GM03348 (cell line): ENCODE measurements at regions not wholly inside any gene's neighbourhood (a gene's known extent, or its start where the extent isn't known, plus 50 kb on each side); places are given as distances from the start of the nearest gene placed in this dataset.
A peak's percentile ranks its signal among the peaks of the same experiment; 100 is the strongest.
"Not testable (repeated sequence)": the region's sequence is repeated elsewhere in the genome, so short reads cannot be mapped to it uniquely, and the experiment has no call there.

Experiments used
- DNase-seq: peaks from one replicate; pipeline ENCODE4 v3.0.0; 2012; ENCODE audit warnings: low spot score

DNA sequence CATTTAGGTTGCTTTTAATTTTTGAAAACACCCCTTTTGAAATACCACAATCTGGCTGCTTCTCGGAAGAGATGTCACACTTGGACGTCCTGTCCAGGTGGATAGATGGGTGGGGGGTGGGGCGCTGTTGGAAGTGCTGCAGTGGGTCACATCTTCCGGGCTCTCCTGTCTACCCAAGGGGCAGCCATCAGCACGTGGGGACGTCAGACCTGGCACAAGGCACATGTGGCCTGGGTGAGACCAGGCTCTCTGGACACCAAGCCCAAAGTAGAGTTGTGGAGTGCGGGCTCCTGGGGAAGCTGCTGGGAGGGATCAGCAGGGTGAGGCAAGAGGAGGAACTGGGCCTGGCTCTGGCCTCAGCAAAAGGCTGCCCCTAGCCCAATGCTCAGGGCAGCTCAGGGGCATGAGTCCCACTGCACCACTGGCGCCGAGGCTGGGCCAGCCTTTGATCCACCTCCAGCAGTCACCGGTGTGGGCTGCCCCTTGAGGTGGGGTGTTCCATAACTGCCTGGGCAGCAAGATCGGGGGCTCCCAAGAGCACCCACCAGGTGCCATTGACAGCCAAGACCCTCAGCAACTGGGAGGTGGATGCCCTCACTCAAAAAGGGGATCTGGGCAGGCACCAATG is 68.6 kb upstream of the CCND1 start:
- DNase-seq = no peak

DNA sequence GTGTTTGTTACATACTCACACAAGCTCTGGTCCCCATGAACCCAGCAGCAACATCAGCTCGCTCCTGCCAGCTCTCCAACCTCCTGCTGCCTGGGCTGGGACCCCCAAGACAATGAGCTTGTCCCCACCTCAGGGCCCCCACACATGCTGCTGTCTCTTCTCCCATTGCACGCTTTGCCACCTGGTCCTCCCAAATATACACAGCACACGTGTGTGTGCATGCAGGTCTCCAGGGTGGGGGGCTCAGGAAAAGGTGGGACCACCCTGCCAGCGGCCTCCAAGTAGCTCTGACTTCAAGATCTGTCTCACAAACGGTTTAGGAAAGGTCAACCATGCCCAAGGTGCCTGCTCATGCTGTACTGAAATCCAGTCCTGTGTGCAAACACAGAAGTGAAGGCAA is 68.1 kb upstream of the CCND1 start:
- DNase-seq = no peak

DNA sequence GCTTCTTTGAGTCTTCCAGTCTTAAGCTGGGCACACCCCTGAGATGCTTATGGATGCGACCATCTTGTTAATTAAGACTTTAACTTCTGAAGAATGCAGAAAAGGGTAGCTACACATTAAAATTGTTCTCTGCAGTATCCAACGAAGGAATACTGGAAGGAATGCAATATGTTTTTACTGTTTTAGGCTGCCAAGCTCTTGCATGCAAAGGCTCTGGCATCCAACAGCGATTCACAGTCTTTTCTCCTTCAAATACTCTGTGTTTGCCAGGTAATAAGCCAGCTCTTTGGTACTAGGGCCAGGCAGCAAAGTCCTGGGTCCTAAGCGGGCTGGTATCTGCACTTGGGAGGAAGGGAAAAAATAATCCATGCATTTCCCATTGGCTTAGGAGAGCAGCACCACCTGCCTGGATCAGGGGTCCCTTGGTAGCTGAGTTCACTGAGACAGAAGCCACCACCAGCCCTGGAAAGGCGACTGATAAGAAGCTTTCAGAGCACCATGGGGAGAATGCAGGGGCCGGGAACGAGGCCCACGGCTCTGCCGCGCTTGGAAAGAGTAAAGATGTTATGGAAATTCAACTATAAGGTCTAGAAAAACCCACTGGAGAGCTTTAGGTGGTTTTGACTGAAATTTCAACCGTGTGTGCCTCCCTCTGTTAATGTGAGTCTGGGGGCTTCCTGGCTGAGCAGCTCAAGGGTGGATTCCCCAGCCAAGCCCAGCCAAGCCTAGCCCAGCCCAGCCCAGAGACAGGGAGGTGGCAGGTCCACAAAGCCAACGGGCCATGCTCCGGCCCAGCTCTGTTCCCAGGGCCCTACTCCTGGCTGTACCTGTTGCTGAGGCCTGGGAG is 67.0 kb upstream of the CCND1 start:
- DNase-seq = no peak

DNA sequence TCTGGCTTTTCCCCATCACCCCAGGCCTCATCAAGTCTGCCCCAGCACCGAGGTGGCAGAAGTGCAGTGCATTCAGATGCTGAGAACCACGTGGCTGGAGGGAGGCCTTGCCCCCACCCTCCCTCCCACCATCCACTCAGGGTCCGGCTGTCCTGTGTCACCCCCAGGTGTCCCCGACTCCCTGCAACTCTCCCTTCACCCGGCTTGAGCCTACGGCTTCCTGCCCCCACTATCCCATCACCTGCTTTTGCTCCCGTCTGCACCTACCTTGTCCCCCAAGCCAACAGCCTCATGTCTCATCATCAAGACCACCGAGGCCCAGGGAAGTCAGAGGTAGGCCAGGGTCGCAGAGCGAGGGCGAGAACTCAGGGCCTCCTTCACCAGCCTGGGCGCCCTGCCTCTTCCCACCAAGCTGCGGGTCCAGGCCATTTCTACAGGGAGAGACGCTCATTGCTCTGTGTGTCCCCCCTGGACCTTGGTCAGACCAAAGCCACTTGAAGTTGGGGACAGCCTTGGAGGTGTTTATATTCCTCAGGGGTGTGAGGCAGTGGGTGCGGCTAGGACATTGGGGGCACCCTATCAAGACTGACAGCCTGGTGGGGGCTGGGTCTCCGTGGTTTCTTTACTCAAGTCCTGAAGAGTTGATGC is 66.2 kb upstream of the CCND1 start:
- DNase-seq = no peak

DNA sequence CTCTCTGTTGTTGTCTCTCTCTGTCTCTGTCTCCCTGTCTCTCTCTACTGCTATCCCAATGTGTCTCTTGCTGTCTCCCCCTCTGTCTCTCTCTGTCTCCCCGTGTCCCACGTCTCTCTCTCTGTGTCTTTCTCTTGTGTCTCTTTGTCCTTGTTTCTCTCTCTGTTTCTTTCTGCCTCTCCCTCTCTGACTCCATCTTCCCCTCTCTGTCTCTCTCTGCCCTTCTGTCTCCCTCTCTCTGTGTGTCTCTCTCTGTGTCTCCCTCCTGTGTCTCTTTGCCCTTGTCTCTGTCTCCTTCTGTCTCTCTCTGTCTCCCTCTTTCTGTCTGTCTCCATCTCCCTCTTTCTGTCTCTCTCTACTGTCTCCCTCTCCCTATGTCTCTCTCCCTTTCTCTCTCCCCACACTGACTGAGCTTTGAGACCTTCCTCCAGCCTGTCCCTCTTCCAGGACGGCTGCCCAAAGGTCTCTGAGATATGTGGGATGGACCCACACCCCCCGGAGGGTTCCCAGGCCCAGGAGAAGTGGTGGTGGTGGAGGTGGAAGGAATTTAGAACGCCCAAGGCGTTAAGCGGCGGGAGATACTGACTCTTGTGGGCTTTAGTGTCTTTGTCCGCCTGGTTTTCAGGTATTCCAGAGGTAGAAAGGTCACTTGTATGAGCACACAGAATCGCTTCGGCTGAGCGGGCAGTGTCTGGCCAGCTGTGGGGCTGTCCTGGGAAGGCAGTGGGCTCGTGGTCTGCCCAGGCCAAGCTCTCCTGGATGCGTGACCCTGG is 65.5 kb upstream of the CCND1 start:
- no peak for DNase-seq

DNA sequence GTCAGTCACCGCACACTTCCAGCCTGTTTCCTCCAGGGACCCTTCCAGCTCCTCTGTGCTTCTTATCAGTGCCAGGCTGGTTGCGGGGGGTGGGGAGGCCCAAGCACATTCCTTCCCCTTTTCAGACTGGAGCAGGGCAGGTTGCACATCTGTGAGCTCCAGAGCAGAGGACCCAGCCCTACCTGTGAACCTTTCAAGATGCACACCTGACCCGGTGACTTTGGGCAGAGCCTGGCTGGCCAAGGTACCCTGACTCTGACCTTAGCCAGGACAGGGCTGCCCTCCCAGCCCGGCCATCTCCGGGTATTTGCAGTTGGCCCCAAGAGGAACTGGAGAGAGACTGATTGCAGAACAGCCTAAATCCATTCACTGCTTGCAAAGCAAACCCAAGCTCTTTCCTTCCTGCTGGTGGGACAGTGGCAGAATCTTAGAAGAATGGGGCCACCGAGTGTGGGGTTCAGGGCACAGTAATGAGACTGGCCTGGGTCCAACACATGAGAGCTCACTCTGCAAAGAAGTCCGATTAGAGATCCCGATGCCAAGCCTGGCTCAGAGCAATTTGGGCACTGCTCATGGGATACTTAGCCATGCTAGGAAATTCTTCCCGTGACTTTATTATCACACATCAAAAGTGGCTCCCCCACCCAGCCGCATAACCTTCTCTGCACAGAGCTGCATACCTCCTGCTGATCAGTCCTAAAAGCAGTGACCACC is 64.7 kb upstream of the CCND1 start:
- no peak for DNase-seq

DNA sequence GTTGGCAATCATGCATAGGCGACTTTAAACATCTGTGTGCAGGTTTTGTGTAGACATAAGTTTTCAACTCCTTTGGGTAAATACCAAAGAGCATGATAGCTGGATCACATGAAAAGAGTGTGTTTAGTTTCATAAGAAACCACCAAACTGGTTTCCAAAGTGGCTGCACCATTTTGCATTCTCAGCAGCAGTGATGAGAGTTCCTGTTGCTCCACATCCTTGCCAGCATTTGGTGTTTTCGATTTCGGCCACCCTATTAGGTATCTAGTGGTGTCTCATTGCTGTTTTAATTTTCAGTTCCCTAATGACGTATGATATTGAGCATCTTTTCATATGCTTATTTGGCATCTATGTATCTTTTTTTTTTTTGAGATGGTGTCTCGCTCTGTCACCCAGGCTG is 62.8 kb upstream of the CCND1 start:
- no peak for DNase-seq

DNA sequence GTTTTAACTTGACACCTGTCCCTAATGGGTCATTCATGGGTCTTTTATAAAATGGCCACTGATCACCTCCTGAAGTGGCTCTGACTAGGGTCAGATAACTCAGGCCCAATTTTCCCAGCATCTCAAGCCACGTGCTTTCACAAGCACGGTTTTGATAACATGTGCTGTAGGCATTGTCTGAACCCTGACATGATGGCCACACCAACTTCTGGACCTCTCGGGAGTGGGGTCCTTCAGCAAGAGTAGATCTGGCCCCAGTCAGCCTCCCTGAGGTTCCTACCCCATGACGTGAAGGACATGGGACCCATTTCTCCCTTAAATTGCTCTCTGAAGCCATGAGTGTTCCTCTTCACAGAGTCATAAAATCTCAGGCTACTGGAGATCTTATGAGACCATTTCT is 60.4 kb upstream of the CCND1 start:
- DNase-seq = no peak

DNA sequence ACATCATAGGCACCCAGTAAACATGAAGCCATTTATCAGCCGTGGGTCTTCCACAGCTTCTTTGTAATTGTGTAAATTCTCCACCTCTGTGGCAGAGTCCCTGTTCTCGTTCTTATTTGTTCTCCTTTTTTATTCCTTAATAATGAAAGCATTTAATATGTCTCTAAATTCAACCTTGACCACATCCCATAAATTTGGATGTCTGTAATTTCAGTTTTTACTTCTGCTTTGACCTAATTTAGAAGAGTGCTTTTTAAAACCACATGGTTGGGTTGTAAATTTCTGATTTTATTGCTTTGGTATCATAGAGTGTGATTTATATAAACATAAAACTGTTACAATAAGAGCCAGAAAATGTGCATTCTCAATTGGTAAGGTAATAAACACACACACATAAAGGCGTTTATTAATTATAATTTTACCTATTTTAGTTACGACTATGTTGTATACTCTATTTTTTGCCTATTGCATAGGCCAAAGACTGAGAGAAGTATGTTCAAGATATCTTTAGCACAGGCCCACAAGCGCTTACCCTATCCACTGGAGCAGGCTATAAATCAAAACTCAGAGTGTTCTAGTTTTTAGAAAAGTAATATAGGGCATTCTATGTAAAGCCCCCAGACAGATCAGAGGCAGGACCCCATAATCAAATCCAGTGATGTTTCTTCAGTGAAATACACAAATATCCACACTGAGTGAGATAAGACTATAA is 58.0 kb upstream of the CCND1 start:
- DNase-seq = no peak

DNA sequence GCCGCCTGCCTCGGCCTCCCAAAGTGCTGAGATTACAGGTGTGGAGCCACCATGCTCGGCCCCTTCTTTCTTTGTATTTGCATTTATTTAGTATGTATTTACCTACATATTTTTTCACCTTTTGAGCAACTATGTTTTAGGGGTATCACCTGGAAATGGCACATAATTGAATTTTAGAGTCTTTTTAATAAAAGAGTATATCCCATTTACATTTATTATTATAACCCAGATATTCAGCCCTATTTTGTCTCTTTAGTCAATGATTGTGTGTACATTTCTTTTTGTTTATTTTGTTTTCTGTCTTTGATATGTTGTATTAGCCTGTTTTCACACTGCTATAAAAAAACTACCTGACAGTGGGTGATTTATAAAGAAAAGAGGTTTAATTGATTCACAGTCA is 56.8 kb upstream of the CCND1 start:
- no peak for DNase-seq

DNA sequence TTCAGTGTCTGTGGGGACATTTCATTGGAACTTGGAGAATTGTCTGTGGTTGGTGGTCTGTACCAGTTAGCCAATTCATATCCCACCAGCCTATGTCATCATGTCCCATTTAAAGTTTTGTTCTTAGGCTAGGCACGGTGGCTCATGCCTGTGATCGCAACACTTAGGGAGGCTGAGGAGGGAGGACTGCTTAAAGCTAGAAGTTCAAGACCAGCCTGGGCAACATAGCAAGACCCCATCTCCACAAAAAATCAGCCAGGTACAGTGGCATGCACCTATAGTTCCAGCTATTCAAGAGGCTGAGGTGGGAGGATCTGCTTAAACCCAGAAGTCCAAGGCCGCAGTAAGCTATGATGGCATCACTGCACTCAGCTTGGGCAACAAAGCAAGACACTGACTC is 55.6 kb upstream of the CCND1 start:
- no peak for DNase-seq

DNA sequence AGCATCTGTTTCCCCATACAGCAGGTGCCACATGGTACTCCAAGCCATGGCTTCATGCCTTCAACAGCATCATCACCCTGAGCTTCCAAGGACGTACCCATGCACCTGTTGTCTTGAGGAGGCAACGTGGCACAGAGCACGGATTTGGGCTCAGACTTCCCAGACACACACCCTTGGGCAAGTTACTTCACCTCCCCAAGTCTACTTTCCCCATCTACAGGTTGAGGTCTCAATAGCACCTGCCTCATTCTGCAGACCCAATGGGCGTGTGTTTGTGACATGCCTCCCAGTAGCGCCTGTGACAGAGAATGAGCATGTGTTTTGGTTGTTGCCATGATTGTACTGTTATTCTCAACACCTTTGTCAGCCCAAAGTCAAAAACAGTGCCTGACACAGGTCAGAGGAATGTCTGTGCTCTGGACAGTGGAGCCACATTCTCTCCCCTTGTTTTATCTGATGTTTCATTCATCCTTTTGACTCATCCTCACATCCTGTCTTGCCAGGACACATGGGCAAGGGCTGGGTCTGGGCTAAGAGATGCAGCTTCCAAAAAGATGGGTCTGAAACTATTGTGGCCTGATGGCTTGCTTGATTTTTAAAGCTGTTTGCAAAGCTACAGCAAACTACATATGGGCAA is 53.4 kb upstream of the CCND1 start:
- peak; percentile 85 for DNase-seq

DNA sequence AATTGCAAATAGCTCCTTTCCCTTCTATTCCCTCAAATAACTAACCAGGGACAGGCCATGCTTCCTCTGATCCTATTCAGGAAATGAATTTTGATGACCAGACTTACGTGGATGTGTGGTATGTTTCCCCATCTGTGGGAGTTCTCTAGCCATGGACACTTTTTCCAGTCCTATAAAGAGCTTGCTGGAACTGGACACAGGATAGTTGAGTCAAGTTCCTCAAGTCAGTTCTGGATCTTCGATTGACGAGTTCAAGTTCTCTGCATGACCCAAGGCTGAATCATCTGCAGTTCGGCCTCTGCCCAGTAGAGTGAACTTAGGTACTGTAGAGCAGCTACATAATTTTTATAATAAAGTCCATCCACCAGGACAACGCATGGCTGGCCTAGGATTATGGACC is 52.7 kb upstream of the CCND1 start:
- DNase-seq = peak; percentile 78

DNA sequence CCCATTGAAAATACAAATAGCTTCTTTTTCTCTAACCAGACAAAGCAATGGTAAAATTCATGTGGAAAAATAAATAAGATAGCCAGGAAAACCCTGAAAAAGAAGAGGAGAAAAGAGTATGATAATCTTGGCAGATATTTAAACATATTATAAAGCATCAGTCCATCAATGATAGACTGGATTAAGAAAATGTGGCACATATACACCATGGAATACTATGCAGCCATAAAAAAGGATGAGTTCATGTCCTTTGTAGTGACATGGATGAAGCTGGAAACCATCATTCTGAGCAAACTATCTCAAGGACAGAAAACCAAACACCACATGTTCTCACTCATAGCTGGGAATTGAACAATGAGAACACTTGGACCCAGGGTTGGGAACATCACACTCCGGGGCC is 50.9 kb upstream of the CCND1 start:
- DNase-seq = not testable (repeated sequence)
